SU-DHL-6 (cell line): ENCODE measurements at regions not wholly inside any gene's neighbourhood (a gene's known extent, or its start where the extent isn't known, plus 50 kb on each side); places are given as distances from the start of the nearest gene placed in this dataset.

Source experiments
- H2AFZ ChIP-seq: fragments of 200-600 bp; sonication (generic); 2 replicates; pipeline ENCODE4 v1.6.1; 2014; ENCODE audit warnings: low read depth, mild to moderate bottlenecking, moderate library complexity, mixed read lengths, antibody characterized with exemption, low read length; ENCODE audit not compliant: severe bottlenecking
- H3F3A ChIP-seq: fragments of 200-600 bp; shearing (Covaris generic); 2 replicates; pipeline ENCODE4 v1.6.0; 2016; ENCODE audit warnings: antibody characterized with exemption, mild to moderate bottlenecking; ENCODE audit not compliant: insufficient read depth
- H3K27ac ChIP-seq: fragments of 200-600 bp; sonication (generic); 2 replicates; pipeline ENCODE4 v1.5.1; 2016; ENCODE audit warnings: low read depth, mild to moderate bottlenecking, low read length, moderate library complexity, mixed read lengths
- H3K27me3 ChIP-seq: fragments of 200-600 bp; sonication (generic), shearing (Covaris generic); 2 replicates; pipeline ENCODE4 v1.6.0; 2014; ENCODE audit warnings: mild to moderate bottlenecking, low read length
- H3K36me3 ChIP-seq: fragments of 200-600 bp; sonication (generic); 2 replicates; pipeline ENCODE4 v1.6.1; 2014; ENCODE audit warnings: mild to moderate bottlenecking, low read length, mixed read lengths
- H3K4me2 ChIP-seq: fragments of 300-600, 200-600 bp; shearing (Covaris generic), sonication (generic); 2 replicates; pipeline ENCODE4 v1.6.0; 2014; ENCODE audit warnings: low read length, low read depth, mild to moderate bottlenecking; ENCODE audit not compliant: poor library complexity, severe bottlenecking
- H3K4me3 ChIP-seq: fragments of 200-600 bp; sonication (generic); 2 replicates; pipeline ENCODE4 v1.5.1; 2014; ENCODE audit warnings: antibody characterized with exemption, low read length, mild to moderate bottlenecking, mixed read lengths; ENCODE audit not compliant: insufficient read depth, poor library complexity, severe bottlenecking
- H3K79me2 ChIP-seq: fragments of 200-600 bp; sonication (generic); 2 replicates; pipeline ENCODE4 v1.6.1; 2014; ENCODE audit warnings: mild to moderate bottlenecking, low read length, moderate library complexity; ENCODE audit not compliant: insufficient read depth
- H3K9ac ChIP-seq: fragments of 200-600 bp; sonication (generic); 2 replicates; pipeline ENCODE4 v1.7.0; 2014; ENCODE audit warnings: mild to moderate bottlenecking, low read length
- H3K9me2 ChIP-seq: fragments of 200-600 bp; sonication (generic); replicated peaks from 2 replicates; pipeline ENCODE4 v1.6.1; 2014; ENCODE audit warnings: low read length; ENCODE audit not compliant: insufficient read depth
- H3K9me3 ChIP-seq: fragments of 200-600 bp; sonication (generic); 2 replicates; pipeline ENCODE4 v1.6.1; 2014; ENCODE audit warnings: low read length, mixed read lengths; ENCODE audit not compliant: insufficient read depth
- H4K20me1 ChIP-seq: fragments of 200-600 bp; sonication (generic); 2 replicates; pipeline ENCODE4 v1.6.1; 2014; ENCODE audit warnings: low read depth, mild to moderate bottlenecking, antibody characterized with exemption, low read length, moderate library complexity, mixed read lengths
- CTCF ChIP-seq: fragments of 200-600 bp; sonication (generic); IDR thresholded peaks from one replicate; pipeline ENCODE4 v1.5.1; 2017; ENCODE audit warnings: antibody characterized with exemption, mild to moderate bottlenecking, low read length, moderate library complexity; ENCODE audit not compliant: insufficient read depth, poor library complexity, severe bottlenecking
- EZH2phosphoT487 ChIP-seq: fragments of 200-600 bp; sonication (generic), shearing (Covaris generic); conservative IDR thresholded peaks from 2 replicates; pipeline ENCODE4 v1.6.1; 2018; ENCODE audit warnings: mild to moderate bottlenecking, antibody characterized with exemption, low read length, moderate library complexity, mixed read lengths

- Histone ChIP-seq H3F3A (no peaks in the 10 kb centered on the region), H3K36me3 (no peaks in the 10 kb centered on the region), H3K4me2 (no peak overlapping the region), H3K9me2 (no peaks in the 10 kb centered on the region), H3K9me3 (no peaks in the 10 kb centered on the region), H4K20me1 (no peaks in the 10 kb centered on the region), H3K79me2 (no peaks in the 10 kb centered on the region), H2AFZ (no peak overlapping the region), H3K4me3 (no peak overlapping the region), H3K27me3 (no peaks in the 10 kb centered on the region), H3K27ac (no peak overlapping the region), H3K9ac (no peak overlapping the region)
- TF ChIP-seq EZH2phosphoT487 (no peak), CTCF (no peak)
Measured at GRCh38 chr1:201742955-201743805, 85.8 kb upstream of the IPO9 start.

- no peak overlapping the region for H3K9ac ChIP-seq
- no peak overlapping the region for H3K4me3 ChIP-seq
- no peak for TF ChIP-seq CTCF
- no peak for TF ChIP-seq EZH2phosphoT487
- H3K36me3 ChIP-seq = no peaks in the 10 kb centered on the region
- H3K4me2 ChIP-seq = no peak overlapping the region
- no peaks in the 10 kb centered on the region for H3F3A ChIP-seq
- no peaks in the 10 kb centered on the region for H4K20me1 ChIP-seq
- no peaks in the 10 kb centered on the region for H3K27me3 ChIP-seq
- H2AFZ ChIP-seq = no peak overlapping the region
- no peak overlapping the region for H3K27ac ChIP-seq
- no peaks in the 10 kb centered on the region for H3K9me2 ChIP-seq
- no peaks in the 10 kb centered on the region for H3K9me3 ChIP-seq
- no peaks in the 10 kb centered on the region for H3K79me2 ChIP-seq
Measured at GRCh38 chr1:201745023-201745422, 83.9 kb upstream of the IPO9 start.

- H3K27me3 ChIP-seq = no peaks in the 10 kb centered on the region
- no peak overlapping the region for H3K4me2 ChIP-seq
- TF ChIP-seq CTCF (no peak), EZH2phosphoT487 (no peak)
- H3K9me3 ChIP-seq = no peaks in the 10 kb centered on the region
- H3K79me2 ChIP-seq = no peaks in the 10 kb centered on the region
- no peak overlapping the region for H2AFZ ChIP-seq
- H3K27ac ChIP-seq = no peak overlapping the region
- no peaks in the 10 kb centered on the region for H4K20me1 ChIP-seq
- H3K9me2 ChIP-seq = no peaks in the 10 kb centered on the region
- H3F3A ChIP-seq = no peaks in the 10 kb centered on the region
- H3K36me3 ChIP-seq = no peaks in the 10 kb centered on the region
- H3K9ac ChIP-seq = no peak overlapping the region
- H3K4me3 ChIP-seq = no peak overlapping the region
Measured at GRCh38 chr1:201746156-201746555, 82.8 kb upstream of the IPO9 start.
